HG03175 (cell line): ENCODE measurements at regions not wholly inside any gene's neighbourhood (a gene's known extent, or its start where the extent isn't known, plus 50 kb on each side); places are given as distances from the start of the nearest gene placed in this dataset.

ENCODE experiments used
- ATAC-seq: cut with Tn5 transposase; IDR thresholded peaks from one replicate; pipeline ENCODE4 v1.9.1; 2021; ENCODE audit warnings: mild to moderate bottlenecking, moderate library complexity; ENCODE audit not compliant: unreplicated experiment

DNA sequence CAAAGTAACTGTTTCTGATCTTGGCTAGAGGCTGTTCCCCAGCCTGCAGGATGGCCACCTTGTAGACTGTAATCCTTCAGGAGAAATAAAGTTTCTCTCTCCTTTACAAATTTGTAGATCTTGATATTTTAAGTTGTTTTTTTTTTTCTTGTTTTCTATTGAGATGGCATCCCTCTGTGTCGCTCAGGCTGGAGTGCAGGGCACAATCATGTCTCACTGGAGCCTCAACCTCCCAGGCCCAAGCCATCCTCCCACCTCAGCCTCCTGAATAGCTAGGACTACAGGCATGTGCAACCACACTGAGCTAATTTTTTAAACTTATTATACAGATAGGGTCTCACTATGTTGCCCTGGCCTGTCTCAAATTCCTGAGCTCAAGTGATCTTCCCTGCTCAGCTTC lies 389.8 kb upstream of the LRRC4C start:
- ATAC-seq = no peak

DNA sequence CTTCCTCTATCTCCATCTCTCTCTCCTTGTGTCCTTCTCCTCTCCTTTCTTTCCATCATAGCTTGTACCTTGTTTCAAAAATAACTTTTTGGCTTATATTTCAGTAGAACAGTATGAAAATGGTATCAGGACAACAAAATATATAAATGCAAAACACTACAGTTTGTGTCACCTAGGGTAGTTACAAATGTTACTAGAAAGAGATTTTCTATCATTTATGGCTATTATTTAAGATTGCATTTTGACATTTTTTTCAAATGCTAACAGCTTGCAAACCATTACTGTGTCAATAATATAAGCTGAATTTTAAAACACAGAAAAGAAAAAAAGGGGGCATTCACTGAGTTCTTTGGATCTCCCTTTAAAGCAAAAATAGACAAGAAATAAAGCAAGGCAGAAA lies 392.3 kb upstream of the LRRC4C start:
- no peak for ATAC-seq

DNA sequence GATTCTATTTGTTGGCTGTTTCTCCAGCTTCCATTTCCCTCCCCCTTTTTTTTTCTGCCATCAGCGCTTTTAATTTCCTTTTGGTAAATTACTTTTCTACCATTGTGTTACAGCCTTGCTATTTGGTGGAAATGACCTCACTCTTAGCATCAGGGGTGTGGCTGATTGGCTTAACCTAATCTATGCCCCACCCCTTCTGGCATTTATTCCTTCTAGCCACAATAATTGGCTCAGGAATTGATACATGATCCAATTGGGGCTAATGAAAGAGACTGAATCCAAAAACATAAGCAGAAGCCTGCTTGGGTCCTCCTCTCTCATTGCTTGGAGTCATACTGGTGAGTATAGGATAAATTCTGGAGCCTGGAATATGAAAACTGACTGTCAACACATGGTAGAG lies 402.4 kb upstream of the LRRC4C start:
- ATAC-seq = no peak

DNA sequence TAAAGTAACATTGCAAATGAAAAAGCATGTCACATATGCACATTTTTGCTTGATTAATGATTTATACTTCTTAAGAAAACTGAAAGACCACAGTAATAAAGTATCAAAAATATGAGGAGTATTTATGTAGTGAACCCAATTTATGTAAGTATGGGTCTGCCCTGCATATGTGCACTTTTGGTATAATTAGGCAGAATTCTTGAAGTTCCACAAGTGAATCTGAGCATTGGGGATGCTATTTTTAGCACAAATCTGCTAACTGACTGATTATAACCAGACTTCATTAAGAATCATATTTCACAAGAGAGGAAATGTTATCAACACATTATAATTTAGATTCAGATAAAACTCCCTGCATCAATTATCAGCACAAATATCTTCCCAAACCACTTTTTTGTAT lies 407.1 kb upstream of the LRRC4C start:
- no peak for ATAC-seq

DNA sequence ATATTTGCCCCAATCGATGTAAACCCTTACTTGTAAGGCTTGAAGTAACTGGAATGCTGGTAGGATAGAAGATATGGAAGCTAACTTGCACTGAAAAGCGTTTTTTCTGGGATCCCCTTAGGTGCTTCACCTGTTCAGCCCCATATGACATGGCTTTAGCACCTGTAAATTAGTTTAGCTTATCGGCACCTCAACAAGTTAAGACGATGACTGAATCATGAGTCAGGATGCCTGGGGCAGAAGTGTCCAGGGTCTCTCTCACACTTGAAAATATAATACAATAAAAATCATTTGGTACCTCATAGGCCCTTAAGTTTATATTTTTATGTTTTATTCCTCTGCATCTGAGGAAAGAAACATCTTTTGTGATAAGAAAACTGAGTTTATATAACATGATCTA lies 409.2 kb upstream of the LRRC4C start:
- ATAC-seq = no peak

DNA sequence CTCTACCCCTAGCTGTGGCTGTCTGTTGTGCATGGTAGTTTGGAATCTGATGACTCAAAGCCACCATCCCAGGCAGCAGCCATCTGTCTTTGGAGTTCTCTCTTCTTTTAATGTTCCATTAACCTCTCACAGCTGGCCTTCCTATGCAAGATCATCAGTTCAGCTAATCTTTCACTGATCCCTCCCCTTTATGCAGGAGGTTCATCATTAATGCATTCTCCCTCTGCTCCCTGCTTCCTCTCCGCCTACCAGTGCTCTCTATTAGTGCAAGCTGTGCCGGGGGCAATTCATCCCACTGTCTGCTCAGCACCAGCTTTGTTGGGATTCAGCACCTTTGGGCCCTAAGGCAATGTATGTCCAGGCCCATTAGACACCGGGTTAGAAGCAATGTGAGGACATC lies 413.0 kb upstream of the LRRC4C start:
- ATAC-seq = no peak

DNA sequence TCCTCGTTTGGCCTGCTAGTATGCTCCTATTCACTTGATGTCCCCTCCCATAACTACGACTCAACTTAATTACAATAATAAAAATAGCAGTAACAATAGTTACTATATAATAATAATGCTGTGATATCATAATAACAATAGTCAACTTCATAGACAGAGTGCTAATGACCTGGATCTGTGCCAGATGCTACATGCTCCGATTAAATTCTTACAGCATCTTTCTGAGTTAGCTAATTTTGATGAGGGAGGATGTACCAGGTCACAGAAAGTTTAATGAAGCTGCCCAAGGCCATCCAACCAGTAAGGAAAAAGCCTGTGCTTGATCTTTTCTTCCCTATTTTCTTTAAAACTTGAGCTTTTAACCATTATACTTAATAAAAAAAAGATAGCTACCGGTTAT lies 413.4 kb upstream of the LRRC4C start:
- no peak for ATAC-seq

DNA sequence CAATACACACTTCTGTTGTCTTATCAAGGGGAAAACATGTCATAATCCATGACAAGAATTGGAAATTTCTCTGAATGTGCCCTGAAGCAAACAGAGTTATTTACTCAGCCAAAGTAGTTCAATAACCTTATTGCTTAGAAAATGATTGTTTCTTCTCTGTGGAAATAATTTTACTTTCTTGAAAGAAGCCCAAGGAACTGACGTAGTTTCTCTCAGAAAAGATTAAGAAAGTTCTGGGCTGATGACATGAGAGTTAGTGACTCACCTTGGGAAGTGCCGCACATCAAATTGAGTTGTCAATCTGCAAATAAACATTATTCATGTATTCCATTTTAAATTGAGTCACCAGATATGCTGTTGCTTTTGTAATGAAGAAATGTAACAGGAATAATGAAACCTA lies 418.6 kb upstream of the LRRC4C start:
- ATAC-seq = no peak

DNA sequence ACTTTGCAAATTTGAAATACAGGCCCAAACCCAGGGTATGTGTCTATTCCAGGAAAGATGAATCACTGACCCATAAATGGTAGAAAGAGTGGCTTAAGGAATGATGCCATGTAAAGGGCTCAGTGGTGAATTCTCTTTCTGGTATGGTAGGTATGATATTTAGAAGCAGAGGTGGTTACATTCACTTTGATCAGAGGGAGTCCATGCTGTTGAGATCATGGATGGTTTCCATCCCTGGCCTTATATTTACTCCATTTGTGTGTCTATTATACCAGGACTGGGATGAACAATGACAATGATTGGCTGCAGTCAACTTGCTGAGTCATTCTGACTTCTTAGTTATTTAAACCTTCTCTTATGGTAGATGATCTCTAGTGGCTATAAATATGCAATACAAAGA lies 419.8 kb upstream of the LRRC4C start:
- no peak for ATAC-seq

DNA sequence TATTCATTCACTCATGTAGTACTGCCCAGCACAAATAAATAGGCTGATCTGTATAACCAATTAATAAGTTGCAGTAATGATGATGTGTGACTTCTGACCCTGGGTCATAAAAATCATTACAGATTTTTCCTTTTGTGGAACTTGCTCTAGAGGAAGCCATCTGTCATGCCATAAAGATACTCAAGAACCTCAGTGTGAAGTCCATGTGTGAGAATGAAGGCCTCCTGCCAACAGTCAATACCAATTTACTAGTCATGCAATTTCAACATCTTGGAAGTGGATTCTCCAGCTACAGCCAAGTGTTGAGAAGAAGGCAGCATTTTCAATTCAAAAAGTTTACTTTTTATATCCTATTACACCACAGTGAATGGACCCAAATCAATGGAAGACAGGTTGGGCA lies 435.6 kb upstream of the LRRC4C start:
- ATAC-seq = no peak

DNA sequence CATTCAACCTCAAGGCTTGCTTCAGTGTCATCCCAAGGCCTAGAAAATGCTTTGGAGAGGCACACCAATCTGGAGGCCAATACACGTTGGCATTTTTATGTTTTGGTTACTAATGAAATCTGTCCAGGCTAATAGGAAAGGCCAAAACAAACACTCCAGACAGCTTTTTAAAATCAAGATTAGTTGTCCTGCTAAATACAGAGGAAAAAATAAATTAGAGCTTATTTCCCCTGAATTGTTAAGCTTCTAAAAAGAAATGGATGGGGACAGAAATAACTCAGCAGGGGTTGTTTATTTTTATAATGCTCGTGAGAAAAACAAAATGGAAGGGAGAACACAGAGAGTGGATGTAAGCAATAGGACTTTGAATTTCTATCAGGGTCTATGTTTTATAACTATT lies 438.5 kb upstream of the LRRC4C start:
- no peak for ATAC-seq

DNA sequence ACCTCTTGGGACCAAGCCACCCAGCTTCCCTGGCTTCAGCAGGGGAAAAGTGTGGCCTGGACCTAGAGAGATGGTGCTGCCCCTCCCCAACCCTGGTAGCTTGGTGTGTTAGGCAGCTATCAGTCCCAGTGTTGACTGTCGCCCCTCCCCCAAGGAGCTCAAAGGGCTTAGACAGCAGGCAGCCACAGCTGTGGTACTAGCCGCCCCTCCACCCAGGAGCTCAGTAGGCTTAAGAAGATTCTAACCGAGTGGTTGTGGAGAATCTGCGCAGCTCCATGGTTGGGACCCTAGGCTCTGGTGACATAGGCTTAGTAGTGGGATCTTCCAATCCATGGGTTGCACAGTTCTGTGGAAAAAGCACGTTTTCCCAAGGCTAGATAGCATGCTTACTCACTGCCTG lies 458.4 kb upstream of the LRRC4C start:
- no peak for ATAC-seq

DNA sequence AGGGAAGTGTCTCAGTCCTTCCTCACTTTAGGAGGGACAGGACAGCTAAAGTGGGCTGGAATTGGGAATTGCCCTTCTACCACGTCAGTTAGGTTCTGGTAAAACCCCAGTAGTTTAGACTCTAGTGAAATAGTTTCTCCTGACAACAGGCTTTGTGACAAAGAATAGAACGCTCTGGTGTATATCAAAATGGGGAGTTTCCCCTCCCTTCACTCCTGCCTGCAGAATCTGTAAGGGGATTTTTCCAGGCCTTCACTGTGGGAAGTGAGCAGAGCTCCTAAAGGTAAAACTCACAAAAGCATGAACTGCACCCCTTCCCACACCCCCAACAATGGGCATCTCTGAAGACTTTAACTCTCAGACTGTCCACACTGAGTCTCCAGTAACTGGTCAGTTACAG lies 460.9 kb upstream of the LRRC4C start:
- no peak for ATAC-seq

DNA sequence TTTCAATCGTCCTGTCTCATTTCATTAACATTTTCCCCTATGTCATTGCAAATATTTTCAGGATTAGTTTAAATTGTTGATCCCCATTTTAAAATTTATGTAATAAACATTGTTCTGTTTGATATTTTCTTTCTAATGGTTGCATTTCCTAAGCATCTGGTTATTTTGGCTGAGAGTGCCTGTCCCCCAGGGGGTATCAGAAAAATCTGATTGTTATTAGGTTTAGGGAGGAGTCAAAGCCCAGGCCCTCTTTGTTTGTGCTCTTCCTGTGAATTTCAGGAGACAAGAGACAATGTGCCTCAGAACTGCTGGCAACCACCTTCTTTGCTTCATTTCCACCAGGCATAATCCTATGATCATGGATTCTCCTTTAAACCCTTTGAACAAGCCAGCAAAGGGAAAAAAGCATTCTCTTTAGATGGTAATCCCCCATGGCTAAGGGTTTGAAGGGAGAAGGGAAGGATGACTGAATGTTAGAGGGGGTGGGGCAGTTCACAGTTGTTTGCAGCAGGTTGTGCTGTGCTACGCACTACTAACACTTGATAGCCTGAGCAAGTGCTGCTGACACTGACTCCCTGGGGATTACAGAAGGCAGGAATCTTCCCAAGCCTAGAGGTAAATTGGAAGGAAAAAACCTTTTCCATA lies 462.4 kb upstream of the LRRC4C start:
- ATAC-seq = no peak

DNA sequence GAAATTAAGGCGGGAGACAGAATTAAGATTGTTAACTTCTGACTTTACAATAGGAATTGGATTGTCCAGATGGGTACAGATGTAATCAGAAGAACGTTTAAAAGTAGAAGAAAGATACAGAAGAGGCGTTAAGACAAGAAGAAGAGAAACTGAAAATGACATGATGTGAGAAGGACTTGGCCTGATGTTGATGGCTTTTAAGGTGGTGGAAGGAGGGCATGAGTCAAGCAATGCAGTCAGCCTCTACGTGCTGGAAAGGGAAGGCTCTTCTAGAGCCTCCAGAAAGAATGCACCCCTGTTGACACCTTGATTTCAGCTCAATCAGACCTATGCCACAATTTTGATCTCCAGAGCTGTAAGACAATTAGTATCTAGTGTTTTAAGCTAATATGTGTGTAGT lies 466.9 kb upstream of the LRRC4C start:
- no peak for ATAC-seq

DNA sequence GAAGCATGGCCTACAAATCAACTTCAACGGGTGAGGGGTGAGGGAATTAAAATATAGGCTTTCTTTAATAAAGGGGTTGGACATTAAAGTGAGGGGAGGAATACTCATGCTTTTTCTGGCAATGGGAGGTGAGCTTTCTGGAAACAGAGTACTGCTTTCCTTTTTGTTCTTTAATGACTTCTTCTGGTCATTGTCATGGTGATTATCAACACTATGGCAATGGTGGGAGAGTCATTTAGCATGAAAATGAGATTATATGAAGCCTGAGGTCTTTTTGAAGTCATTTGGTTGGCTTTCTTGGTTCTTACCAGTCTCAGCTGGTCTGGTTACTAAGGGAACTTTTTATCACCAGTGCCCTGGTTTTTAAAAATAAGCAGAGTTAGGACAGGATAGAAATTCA lies 475.8 kb upstream of the LRRC4C start:
- no peak for ATAC-seq

DNA sequence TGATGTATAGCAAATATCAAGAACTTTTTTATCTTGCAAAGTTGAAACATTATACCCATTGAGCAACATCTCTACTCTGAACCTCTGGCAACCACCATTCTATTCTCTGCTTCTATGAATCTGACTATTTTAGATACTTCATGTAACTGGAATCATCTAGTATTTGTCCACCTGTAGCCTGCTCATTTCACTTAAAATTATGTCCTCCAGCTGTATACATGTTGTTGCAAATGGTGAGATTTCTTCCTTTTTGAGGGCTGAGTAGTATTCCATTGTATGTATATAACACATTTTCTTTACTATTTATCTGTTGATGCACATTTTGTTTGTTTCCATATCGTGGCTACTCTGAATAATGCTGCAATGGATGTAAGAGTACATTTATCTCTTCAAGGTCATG lies 476.3 kb upstream of the LRRC4C start:
- ATAC-seq = no peak

DNA sequence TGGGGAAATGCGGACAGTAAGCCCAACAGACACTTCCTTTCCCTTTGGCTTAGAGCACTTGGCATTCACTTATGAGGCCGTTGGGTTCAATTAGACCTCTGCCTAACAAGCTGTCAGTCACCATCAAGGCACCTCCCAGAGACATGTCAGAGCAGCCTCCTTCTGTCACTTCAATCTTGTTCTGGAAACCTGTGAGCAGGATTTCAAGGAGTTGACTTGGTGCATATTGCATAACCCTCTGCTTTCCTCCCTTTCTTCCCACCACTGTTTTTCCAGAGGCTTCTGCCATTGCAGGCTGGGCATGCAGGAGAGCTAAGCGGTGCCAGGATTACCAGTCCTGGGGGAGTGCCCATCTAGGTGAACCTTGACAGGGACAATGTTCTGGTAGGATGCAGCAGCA lies 484.2 kb upstream of the LRRC4C start:
- ATAC-seq = no peak

DNA sequence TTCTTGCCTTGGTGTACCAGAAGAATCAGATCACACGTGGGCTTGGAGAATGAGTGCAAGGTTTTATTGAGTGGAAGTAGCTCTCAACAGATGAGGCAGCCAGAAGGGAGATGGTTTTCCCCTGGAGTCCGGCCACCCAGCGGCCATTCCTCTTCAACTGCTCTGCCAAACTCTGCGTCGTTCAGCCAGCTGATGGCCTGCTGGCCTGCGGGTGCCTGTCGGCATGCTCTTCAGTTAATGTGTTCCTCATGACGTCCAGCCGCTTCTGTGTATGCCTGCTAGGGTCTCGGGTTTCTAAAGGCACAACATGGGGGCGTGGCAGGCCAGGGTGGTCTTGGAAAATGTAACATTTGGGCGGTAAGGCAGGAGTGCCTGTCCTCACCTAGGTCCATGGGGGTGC lies 487.9 kb upstream of the LRRC4C start:
- ATAC-seq = no peak

DNA sequence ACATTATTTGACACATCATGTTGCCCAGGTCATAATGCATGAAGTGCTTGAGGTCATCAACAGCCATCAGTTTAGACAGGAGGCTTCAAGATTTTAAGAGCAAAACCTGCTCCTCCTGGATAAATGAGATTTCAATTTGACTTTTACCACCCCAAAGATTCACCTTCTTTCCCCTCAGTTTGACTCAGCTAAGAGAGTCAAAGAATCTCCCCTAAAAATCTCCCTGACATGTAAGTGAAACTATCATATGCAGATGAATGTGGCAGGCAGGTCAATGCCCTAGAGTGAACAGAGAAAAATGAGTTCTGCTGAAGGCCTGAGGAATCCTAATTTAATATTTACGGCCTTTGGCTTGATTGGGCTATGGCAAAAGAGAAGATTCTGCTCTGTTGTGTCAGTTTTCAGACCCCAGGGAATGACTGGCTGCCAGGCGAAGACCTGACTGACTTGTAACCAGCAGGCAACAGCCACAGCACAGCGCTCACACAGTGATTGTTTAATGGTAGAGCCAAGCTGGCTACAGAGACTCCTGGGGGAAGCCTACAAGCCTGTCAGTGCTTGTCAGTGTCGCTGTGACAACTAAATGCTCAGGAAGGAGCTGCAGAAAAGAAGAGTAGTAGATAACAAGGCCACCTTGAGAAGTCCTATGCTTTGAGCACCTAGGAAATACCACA lies 491.2 kb upstream of the LRRC4C start:
- no peak for ATAC-seq

DNA sequence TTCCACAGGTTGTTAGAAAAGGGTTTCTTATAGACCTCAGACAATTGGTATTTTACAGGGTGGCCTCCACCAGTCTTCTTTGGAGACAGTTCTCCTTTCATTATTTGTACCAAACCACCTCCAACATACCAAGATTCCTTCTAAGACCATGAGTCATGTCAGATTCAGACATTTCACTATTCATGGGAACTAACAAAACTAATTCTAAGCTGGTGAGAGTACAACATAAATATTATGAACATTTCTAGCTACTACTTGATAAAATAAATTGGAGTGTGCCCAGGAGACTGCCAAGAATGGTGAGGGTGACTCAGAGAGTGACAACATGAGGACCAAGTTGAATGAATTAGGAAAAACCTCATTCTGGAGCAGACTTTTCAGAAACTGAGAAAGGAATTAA lies 494.6 kb upstream of the LRRC4C start:
- no peak for ATAC-seq

DNA sequence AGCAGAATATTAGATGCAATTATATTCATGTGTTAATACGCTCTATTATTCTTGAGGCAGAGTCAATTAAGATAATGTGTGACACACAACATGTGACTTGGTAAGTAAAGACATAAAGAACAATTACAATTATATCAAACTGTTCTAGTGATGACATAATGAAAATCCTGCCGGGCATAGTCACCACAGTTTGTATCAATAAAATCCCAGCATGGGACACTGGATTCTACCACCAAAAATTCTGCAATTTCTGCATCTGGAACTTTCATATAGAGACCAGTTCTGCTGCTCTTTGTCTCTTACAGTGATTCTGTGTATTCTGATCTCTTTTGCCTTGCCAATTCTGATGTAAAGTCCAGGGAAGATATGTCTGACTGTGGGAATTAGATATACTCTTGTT lies 495.6 kb upstream of the LRRC4C start:
- ATAC-seq = no peak
